ENCODE measurements at regions not wholly inside any gene's neighbourhood (a gene's known extent, or its start where the extent isn't known, plus 50 kb on each side); places are given as distances from the start of the nearest gene placed in this dataset.

DNA sequence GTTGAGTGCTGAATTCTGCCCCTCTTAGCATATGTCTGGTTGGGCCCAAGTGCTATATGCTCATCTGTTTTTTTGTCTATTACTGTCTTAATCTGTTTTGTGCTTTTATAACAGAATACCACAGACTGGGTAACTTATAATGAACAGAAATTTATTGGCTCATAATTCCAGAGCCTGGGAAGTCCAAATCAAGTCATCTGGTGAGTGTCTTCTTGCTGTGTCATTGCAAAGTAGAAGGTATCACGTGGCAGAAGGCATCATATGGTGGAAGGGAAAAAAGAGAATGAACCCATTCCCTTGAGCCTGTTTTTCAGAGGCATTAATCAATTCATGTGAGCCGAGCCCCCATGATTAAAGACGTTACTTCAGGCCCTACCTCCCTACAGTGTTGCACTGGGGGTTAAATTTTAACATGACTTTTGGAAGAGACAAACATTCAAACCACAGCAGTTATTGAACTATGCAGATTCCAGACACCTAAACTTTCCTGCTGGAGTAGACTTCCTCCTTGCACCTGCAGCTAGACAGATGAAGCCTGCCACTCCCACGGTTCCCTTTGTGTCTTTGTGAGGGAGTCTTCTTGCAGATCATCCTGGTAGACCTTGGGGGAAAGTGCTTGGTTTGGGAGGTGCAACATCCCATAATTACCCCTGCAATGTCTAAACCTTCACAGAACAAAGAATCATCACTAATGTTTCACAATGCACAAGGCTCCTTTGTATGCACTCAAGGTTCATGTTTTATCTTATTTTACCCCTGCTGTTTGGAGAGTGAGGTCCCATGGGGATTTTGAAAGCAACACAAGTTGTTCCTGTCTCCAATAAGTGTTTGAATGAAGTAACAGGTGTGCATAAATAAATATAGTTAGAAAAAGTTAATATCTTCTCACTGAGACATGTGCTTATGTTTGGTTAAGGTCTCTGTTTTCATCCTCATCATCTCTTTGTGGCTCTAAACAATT is 64.7 kb upstream of the XCR1 start:
- DNase-seq = no peak
- TF ChIP-seq GATA1 (IDR thresholded peaks at IDR 0.05; ENCODE audit: low read depth, low read length) = no peak
- no peak for TF ChIP-seq POLR2A (IDR thresholded peaks at IDR 0.05; ENCODE audit: low read length)

DNA sequence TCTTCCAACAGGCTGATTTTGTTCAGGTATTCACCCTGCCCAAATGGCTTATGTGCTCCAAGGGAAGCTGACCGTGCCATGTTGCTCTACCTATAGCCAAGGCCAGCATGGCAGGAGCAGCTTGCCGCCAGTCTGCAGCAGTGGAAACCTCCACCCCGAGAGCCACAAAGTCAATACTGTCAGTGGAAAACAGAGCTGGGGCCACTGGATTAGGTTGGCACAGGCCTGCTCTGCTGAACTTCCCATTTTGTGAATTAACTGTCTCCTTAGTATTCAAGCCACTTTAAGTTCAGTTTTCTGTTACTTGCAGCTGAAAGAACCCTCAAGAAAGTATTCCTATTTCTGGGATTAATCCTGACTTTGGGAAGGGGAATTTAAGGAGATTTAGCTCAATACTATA is 63.8 kb upstream of the XCR1 start:
- no peak for DNase-seq
- TF ChIP-seq GATA1 (IDR thresholded peaks at IDR 0.05; ENCODE audit: low read depth, low read length) (no peak), POLR2A (IDR thresholded peaks at IDR 0.05; ENCODE audit: low read length) (no peak)

DNA sequence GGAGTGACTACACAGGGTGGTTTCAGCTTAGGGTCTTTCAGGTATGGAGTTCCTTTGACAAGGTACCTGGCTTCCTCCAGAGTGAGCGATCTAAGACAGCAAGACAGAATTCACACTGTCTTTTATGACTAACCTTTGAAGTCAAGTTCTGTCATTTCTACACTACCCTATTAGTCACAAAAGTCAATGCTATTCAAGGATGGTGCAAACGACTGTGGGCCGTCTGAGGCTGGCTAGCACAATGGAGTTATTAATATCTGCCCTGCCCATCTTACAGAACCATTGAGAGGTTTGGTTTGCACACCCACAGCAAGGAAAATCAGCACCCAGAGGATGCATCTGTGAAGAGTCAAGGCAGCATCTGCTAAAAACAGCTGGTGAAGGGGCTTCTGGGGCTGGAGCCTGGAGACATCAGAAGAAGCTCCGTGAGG is 62.9 kb upstream of the XCR1 start:
- no peak for TF ChIP-seq GATA1 (IDR thresholded peaks at IDR 0.05; ENCODE audit: low read depth, low read length)
- TF ChIP-seq POLR2A (IDR thresholded peaks at IDR 0.05; ENCODE audit: low read length) = no peak
- DNase-seq = no peak

DNA sequence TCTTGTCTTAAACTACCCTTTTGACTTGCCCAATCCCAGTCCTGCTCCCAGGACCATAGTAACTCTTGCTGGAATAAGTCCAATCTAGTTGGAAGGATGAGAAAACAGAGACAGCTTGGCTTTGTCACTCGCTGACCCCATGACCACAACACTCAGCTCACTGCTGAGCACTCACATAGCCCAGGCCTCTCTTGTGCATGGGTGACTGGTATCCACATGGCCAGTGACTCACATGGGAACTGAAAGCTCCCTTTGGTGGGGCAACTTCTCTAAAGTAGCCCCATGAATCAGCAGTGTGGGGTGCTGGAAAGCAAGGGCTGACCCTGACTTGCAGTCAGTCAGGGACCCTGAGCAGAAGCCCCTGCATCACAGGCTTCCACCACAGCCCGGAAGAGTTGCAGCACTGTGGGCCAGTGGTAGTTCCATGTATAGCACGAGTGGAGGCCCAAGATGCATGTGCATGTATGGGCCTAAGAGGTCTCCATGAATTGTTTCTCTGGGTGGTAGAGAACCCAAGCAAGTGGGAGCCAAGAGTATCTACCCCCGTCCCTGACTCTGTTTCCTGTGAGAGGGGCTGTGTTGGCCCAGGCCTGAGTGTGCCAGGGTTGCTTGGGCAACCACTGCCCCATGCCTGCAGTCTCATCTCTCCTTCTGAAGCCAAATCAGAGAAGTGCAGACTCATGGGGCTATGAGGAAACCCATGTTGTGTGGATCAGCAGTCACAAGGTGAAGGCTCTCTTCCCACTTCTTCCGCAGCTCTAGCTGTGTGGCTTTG is 62.1 kb upstream of the XCR1 start:
- no peak for TF ChIP-seq POLR2A (IDR thresholded peaks at IDR 0.05; ENCODE audit: low read length)
- TF ChIP-seq GATA1 (IDR thresholded peaks at IDR 0.05; ENCODE audit: low read depth, low read length) = no peak
- peak in 1 of 2 experiments; percentile 9 for DNase-seq

DNA sequence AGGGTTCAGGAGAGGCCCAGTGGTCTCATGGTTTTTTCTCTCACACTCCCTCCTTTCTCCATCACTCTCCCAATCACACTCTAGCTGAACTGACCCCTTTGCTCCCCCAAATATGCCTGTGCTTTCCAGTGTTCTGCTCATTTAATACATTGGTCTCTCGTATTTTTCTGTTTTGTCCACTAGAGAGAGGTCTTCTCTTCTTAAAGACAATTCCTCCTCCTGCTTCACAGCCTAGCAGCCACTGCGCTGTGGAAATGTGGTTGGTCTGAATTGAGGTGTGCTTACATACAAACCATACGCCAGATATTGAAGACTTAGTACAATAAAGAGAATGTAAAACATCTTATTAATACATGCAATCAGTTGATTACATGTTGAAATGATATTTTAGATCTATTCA is 60.6 kb upstream of the XCR1 start:
- no peak for DNase-seq
- TF ChIP-seq POLR2A (IDR thresholded peaks at IDR 0.05; ENCODE audit: low read length) = no peak
- no peak for TF ChIP-seq GATA1 (IDR thresholded peaks at IDR 0.05; ENCODE audit: low read depth, low read length)

DNA sequence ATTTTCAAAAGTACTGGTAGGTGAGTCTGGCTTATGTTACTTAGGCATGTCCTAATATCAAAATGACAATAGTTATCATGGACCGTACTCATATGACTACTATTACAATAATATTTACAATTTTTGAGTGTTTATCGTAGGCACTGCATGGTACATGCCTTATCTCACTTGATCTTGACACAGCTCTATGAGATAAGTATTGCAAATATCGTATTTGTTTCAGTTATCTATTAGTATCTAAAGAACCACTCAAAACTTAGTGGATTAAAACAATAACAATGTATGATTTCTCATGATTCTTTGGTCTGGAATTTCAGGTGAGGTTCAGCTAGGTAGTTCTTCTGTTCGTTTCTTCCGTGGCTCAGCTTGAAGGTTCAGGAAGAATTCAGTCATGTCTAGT is 59.7 kb upstream of the XCR1 start:
- no peak for DNase-seq
- TF ChIP-seq POLR2A (IDR thresholded peaks at IDR 0.05; ENCODE audit: low read length) = no peak
- no peak for TF ChIP-seq GATA1 (IDR thresholded peaks at IDR 0.05; ENCODE audit: low read depth, low read length)

DNA sequence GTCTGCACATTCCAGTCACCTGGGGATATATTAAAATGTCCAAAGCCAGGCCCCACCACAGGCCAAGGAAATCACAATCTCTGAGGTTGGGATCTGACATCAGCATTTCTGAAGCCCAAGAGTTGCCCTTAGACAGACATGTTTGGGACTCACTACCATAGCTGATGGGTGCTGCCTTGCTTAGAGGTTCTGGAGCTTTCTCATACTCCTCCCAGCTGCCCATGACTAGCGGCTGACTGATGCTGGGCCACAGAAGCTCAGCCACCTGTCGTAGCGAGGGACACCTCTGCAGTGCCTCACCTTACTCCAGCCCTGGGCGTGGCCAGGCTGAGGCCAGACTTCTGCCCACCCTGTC is 58.8 kb upstream of the XCR1 start:
- DNase-seq = no peak
- TF ChIP-seq POLR2A (IDR thresholded peaks at IDR 0.05; ENCODE audit: low read length) (no peak), GATA1 (IDR thresholded peaks at IDR 0.05; ENCODE audit: low read depth, low read length) (no peak)

DNA sequence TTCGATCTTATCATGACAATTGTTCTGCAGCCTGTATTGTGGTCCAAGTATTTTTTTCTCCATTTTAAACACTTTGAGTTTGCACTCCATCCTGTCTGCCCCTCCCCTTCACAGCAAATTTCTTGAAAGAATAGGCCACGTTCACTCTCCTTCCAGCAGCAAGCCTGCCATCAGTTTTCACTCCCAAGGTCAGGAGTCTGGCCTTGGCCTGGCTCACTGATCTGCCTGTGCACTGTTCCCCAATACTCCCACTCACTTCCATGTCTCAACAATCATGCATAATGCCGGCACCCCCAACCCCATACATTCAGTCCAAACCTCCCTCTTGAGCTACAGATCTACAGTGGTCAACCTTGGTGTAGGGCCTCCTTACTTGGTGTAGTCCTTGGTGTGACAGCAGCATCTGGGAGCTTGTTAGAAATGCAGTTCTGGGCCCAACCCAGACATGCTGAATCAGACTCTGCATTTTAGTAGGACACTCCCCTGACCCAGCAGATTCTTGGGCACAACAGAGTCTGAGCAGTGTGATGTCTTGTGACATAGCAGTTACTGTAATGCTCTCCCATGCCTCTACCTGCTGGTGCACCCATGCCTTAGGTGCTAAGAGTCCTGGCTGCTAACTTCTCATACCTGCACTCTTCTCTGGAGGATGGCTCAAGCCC is 58.3 kb upstream of the XCR1 start:
- no peak for DNase-seq

DNA sequence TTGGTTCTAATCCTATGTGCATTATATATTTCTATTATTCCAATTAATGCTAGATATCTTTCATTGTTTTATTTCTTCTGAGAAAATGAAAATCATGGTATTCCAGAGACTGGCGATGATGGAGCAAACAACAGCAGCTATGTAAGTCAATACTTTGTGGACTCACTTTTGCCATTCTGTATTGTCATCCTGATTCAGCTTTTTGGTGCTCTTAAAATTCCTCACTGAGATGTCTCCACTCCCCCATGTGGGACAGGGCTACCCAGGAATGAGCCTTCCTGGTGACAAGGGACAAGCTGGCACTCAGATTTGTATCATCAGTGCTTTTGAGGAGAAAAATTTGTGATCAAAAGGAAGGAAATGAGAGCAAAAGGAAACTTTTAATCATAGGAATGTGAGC is 56.7 kb upstream of the XCR1 start:
- TF ChIP-seq POLR2A (IDR thresholded peaks at IDR 0.05; ENCODE audit: low read length) (no peak), GATA1 (IDR thresholded peaks at IDR 0.05; ENCODE audit: low read depth, low read length) (no peak)

More for the DNA sequence above, 58.3 kb upstream of the XCR1 start:
- TF ChIP-seq POLR2A (IDR thresholded peaks at IDR 0.05; ENCODE audit: low read length) (no peak), GATA1 (IDR thresholded peaks at IDR 0.05; ENCODE audit: low read depth, low read length) (no peak)

DNA sequence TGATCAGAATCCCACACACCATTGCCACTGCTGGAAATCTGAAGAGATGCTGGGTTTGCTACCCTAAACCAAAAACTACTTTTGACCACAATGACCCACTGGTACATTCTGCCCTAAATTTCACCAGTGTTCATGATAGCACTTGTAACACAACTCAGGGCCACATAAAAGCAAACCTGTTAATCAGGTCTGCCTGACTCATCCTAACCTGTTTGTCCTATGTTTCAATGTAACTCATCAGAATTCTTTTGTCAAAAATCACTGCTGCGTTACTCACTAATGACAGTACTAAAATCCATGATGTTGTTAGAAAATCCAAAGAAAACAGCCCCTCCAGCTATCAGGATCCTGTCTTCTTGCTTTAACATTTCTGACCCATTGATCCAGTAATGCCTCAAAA is 55.6 kb upstream of the XCR1 start:
- no peak for DNase-seq
- TF ChIP-seq POLR2A (IDR thresholded peaks at IDR 0.05; ENCODE audit: low read length) (no peak), GATA1 (IDR thresholded peaks at IDR 0.05; ENCODE audit: low read depth, low read length) (no peak)

More for the DNA sequence above, 56.7 kb upstream of the XCR1 start:
- DNase-seq = no peak

DNA sequence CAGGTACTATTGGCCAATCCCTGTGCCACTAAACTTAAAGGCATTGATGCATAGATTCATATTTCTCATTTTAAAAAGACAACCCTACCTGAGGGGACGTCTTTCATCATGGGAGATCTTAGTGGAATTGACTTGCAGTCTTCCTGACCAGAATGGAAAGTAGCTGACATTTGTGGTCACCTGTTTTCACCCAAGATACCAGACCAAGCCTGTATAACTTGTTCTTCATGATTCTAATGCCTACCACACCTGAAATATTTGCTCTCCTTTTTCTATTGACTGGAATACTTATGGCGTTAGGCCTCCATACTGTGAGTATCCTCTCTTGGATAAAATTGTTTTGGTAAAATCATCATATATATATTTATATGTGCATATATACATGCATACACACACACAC is 54.7 kb upstream of the XCR1 start:
- TF ChIP-seq GATA1 (IDR thresholded peaks at IDR 0.05; ENCODE audit: low read depth, low read length) (no peak), POLR2A (IDR thresholded peaks at IDR 0.05; ENCODE audit: low read length) (no peak)
- no peak for DNase-seq

DNA sequence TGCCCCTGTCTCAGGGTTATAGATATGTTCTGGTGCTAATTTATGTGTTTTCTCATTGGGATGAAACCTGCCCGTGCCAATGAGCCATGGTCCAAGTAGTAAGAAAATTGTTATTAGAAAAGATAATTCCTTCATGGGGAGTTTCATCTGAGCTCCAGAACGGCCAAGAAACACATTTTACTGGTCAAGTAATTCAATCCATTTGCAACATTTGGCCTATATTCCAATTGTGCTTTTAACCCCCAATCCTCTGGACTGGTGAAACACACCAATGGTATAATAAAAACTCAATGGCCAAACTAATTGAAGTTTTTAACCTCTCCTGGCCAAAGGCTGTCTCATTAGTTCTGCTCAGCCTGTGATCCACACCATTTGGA is 53.7 kb upstream of the XCR1 start:
- no peak for TF ChIP-seq GATA1 (IDR thresholded peaks at IDR 0.05; ENCODE audit: low read depth, low read length)
- TF ChIP-seq POLR2A (IDR thresholded peaks at IDR 0.05; ENCODE audit: low read length) = no peak
- DNase-seq = no peak

DNA sequence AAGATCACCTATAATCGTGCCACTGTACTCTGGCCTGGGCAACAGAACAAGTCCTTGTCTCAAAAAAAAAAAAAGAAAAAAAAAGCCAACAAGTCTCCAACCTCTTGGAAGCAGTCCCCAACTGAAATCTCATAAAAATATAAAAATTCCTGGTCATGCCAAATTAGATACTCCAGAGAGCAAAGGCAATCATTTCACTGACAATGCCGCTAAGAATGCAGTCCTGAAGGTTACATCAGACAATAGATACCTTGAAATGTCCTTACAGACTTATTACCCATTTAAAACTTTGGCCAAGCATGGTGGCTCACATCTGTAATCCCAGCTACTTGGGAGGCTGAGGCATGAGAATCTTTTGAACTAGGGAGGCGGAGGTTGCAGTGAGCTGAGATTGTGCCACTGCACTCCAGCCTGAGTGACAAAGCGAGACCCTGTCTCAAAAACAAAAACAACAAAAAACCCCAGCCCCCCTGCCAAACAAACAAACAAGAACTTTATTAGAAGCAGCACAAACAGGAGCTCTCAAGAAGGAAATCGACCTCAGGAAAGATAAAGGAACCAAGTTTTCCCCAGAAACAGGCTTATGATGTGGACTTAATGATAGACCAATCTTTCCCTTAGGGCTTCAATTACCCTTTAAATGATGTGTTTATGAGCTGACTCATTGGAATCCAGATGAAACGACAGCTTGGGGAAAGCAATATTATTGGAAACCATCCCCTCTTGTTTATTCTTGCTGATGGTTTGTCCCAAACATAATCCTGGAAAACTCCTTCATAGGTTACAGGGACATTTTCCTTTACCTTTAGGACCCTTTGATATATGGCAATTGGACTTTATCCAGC is 53.1 kb upstream of the XCR1 start:
- TF ChIP-seq GATA1 (IDR thresholded peaks at IDR 0.05; ENCODE audit: low read depth, low read length) = no peak
- DNase-seq = no peak
